ENCODE measurements at regions not wholly inside any gene's neighbourhood (a gene's known extent, or its start where the extent isn't known, plus 50 kb on each side); places are given as distances from the start of the nearest gene placed in this dataset.

DNA sequence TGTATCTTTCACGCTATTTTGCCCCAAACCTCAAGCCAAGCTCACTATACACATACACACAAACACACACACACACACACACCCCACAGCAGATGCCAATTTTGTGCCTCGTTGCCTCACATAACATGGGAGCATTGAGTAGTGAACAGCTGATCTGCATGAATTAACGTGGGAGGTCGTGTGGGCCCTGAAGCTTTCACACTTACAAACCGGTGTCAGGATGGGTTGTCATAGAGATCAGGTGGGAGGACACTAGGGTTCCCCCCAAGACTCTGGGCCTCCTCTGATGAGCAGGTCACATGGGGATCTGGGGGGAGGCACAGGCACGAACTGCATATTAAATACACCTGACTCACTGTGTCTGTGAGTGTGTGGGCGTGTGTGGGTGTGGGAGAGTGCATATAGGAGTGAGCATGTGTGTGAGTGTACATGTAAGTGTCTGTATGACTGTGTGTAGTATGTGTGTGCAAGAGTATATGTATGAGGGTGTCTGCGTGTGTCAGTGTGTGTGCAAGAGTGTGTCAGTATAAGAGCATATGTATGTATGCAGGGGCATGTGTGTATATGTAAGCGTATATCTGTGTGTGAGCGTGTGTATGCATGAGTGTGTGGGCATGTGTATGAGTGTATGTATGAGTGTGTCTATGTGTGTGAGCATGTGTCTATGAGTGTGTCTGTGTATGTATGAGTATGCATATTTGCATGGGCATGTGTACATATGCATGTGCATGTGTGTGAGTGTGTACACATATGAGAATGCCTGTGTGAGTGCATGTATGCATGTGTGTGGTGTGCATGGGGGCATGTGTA is 370.4 kb downstream of the PREX1 start:
- Mint-ChIP-seq H3K4me1 (peaks cover 20% of the 10 kb centered on the region), H3K4me3 (no peak overlapping the region), H3K9me3 (no peaks in the 10 kb centered on the region), H3K27ac (no peak overlapping the region), H3K36me3 (no peaks in the 10 kb centered on the region), H3K27me3 (ENCODE audit: low read depth) (no peaks in the 10 kb centered on the region)
- ATAC-seq (no peak), DNase-seq (ENCODE audit: low spot score) (no peak)
- CTCF ChIA-PET: interaction anchor here (2.2 kb wide), 1 partner anchor 163 kb away, joined by 9 read pairs; no protein-coding TSS in a partner anchor
- POLR2A ChIA-PET: no interaction called here
- TF ChIP-seq, protein P1, sequence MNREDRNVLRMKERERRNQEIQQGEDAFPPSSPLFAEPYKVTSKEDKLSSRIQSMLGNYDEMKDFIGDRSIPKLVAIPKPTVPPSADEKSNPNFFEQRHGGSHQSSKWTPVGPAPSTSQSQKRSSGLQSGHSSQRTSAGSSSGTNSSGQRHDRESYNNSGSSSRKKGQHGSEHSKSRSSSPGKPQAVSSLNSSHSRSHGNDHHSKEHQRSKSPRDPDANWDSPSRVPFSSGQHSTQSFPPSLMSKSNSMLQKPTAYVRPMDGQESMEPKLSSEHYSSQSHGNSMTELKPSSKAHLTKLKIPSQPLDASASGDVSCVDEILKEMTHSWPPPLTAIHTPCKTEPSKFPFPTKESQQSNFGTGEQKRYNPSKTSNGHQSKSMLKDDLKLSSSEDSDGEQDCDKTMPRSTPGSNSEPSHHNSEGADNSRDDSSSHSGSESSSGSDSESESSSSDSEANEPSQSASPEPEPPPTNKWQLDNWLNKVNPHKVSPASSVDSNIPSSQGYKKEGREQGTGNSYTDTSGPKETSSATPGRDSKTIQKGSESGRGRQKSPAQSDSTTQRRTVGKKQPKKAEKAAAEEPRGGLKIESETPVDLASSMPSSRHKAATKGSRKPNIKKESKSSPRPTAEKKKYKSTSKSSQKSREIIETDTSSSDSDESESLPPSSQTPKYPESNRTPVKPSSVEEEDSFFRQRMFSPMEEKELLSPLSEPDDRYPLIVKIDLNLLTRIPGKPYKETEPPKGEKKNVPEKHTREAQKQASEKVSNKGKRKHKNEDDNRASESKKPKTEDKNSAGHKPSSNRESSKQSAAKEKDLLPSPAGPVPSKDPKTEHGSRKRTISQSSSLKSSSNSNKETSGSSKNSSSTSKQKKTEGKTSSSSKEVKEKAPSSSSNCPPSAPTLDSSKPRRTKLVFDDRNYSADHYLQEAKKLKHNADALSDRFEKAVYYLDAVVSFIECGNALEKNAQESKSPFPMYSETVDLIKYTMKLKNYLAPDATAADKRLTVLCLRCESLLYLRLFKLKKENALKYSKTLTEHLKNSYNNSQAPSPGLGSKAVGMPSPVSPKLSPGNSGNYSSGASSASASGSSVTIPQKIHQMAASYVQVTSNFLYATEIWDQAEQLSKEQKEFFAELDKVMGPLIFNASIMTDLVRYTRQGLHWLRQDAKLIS (CRISPR knock-in tag; IDR thresholded peaks at IDR 0.05; ENCODE audit: borderline replicate concordance): no peak
- no peak for TF ChIP-seq SMAD4 (CRISPR knock-in tag; IDR thresholded peaks at IDR 0.05)
- no peak for TF ChIP-seq ZNF396 (CRISPR knock-in tag; IDR thresholded peaks at IDR 0.05; ENCODE audit: borderline replicate concordance)
- TF ChIP-seq JAZF1 (CRISPR knock-in tag; IDR thresholded peaks at IDR 0.05): no peak
- no peak for TF ChIP-seq NFATC4 (CRISPR knock-in tag; IDR thresholded peaks at IDR 0.05)
- no peak for TF ChIP-seq NFE2L1 (CRISPR knock-in tag; IDR thresholded peaks at IDR 0.05)
- TF ChIP-seq NFYB (CRISPR knock-in tag; conservative IDR thresholded peaks at IDR 0.05; ENCODE audit: low read depth): no peak
- TF ChIP-seq, protein P2, sequence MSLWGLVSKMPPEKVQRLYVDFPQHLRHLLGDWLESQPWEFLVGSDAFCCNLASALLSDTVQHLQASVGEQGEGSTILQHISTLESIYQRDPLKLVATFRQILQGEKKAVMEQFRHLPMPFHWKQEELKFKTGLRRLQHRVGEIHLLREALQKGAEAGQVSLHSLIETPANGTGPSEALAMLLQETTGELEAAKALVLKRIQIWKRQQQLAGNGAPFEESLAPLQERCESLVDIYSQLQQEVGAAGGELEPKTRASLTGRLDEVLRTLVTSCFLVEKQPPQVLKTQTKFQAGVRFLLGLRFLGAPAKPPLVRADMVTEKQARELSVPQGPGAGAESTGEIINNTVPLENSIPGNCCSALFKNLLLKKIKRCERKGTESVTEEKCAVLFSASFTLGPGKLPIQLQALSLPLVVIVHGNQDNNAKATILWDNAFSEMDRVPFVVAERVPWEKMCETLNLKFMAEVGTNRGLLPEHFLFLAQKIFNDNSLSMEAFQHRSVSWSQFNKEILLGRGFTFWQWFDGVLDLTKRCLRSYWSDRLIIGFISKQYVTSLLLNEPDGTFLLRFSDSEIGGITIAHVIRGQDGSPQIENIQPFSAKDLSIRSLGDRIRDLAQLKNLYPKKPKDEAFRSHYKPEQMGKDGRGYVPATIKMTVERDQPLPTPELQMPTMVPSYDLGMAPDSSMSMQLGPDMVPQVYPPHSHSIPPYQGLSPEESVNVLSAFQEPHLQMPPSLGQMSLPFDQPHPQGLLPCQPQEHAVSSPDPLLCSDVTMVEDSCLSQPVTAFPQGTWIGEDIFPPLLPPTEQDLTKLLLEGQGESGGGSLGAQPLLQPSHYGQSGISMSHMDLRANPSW (CRISPR knock-in tag; conservative IDR thresholded peaks at IDR 0.05; ENCODE audit: low read depth): no peak
- TF ChIP-seq NR1H2 (CRISPR knock-in tag; IDR thresholded peaks at IDR 0.05): no peak
- no peak for TF ChIP-seq SP1 (CRISPR knock-in tag; conservative IDR thresholded peaks at IDR 0.05)
- no peak for TF ChIP-seq KAT7 (CRISPR knock-in tag; IDR thresholded peaks at IDR 0.05; ENCODE audit: borderline replicate concordance)
- TF ChIP-seq, protein P3, sequence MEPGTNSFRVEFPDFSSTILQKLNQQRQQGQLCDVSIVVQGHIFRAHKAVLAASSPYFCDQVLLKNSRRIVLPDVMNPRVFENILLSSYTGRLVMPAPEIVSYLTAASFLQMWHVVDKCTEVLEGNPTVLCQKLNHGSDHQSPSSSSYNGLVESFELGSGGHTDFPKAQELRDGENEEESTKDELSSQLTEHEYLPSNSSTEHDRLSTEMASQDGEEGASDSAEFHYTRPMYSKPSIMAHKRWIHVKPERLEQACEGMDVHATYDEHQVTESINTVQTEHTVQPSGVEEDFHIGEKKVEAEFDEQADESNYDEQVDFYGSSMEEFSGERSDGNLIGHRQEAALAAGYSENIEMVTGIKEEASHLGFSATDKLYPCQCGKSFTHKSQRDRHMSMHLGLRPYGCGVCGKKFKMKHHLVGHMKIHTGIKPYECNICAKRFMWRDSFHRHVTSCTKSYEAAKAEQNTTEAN (CRISPR knock-in tag; IDR thresholded peaks at IDR 0.05): no peak
- TF ChIP-seq, protein P4, sequence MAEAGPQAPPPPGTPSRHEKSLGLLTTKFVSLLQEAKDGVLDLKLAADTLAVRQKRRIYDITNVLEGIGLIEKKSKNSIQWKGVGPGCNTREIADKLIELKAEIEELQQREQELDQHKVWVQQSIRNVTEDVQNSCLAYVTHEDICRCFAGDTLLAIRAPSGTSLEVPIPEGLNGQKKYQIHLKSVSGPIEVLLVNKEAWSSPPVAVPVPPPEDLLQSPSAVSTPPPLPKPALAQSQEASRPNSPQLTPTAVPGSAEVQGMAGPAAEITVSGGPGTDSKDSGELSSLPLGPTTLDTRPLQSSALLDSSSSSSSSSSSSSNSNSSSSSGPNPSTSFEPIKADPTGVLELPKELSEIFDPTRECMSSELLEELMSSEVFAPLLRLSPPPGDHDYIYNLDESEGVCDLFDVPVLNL (CRISPR knock-in tag; IDR thresholded peaks at IDR 0.05; ENCODE audit: borderline replicate concordance, low read depth): no peak
- TF ChIP-seq ESRRA (CRISPR knock-in tag; IDR thresholded peaks at IDR 0.05; ENCODE audit: borderline replicate concordance): no peak
- TF ChIP-seq, protein P5, sequence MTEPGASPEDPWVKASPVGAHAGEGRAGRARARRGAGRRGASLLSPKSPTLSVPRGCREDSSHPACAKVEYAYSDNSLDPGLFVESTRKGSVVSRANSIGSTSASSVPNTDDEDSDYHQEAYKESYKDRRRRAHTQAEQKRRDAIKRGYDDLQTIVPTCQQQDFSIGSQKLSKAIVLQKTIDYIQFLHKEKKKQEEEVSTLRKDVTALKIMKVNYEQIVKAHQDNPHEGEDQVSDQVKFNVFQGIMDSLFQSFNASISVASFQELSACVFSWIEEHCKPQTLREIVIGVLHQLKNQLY (CRISPR knock-in tag; IDR thresholded peaks at IDR 0.05): no peak
- no peak for TF ChIP-seq FOXP1 (CRISPR knock-in tag; IDR thresholded peaks at IDR 0.05; ENCODE audit: borderline replicate concordance)
- TF ChIP-seq CREM (CRISPR knock-in tag; IDR thresholded peaks at IDR 0.05): no peak
- TF ChIP-seq, protein P6, sequence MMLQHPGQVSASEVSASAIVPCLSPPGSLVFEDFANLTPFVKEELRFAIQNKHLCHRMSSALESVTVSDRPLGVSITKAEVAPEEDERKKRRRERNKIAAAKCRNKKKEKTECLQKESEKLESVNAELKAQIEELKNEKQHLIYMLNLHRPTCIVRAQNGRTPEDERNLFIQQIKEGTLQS (CRISPR knock-in tag; conservative IDR thresholded peaks at IDR 0.05): no peak
- TF ChIP-seq, protein P7, sequence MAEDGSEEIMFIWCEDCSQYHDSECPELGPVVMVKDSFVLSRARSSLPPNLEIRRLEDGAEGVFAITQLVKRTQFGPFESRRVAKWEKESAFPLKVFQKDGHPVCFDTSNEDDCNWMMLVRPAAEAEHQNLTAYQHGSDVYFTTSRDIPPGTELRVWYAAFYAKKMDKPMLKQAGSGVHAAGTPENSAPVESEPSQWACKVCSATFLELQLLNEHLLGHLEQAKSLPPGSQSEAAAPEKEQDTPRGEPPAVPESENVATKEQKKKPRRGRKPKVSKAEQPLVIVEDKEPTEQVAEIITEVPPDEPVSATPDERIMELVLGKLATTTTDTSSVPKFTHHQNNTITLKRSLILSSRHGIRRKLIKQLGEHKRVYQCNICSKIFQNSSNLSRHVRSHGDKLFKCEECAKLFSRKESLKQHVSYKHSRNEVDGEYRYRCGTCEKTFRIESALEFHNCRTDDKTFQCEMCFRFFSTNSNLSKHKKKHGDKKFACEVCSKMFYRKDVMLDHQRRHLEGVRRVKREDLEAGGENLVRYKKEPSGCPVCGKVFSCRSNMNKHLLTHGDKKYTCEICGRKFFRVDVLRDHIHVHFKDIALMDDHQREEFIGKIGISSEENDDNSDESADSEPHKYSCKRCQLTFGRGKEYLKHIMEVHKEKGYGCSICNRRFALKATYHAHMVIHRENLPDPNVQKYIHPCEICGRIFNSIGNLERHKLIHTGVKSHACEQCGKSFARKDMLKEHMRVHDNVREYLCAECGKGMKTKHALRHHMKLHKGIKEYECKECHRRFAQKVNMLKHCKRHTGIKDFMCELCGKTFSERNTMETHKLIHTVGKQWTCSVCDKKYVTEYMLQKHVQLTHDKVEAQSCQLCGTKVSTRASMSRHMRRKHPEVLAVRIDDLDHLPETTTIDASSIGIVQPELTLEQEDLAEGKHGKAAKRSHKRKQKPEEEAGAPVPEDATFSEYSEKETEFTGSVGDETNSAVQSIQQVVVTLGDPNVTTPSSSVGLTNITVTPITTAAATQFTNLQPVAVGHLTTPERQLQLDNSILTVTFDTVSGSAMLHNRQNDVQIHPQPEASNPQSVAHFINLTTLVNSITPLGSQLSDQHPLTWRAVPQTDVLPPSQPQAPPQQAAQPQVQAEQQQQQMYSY (CRISPR knock-in tag; IDR thresholded peaks at IDR 0.05): no peak
